ENCODE measurements at regions not wholly inside any gene's neighbourhood (a gene's known extent, or its start where the extent isn't known, plus 50 kb on each side); places are given as distances from the start of the nearest gene placed in this dataset.
"Not testable (repeated sequence)": the region's sequence is repeated elsewhere in the genome, so short reads cannot be mapped to it uniquely, and the experiment has no call there.

DNA sequence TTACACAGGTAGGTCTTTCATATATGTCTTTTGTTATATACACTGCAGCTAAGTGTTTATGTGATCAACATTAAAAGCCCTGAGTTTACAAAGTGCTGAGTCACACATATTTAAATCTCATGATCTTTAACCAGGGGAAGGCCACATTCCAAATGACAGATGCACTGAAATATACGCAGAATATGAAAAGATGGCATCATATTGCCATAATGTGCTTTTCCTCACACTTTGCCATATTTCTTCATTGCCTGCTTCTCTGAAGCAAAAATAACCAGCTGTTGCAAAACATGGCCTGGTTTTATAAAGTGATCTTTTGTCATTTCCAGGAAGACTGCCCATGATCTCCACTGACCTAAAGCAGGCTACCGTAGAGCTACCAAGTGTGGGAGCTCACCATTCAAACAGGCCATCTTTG lies 93.5 kb upstream of the MAPRE2 start:
- no peak overlapping the region for H3K27ac Mint-ChIP-seq
- Histone ChIP-seq H3K27ac (ENCODE audit: low read depth in 1 of 2, low read length in 2 of 2) (no peak overlapping the region), H3K36me3 (ENCODE audit: insufficient read depth, low read length) (no peaks in the 10 kb centered on the region), H3K4me3 (ENCODE audit: low read length) (no peak overlapping the region), H3K4me1 (ENCODE audit: insufficient read depth, low read length) (no peaks in the 10 kb centered on the region), H3K9me3 (ENCODE audit: control insufficient read depth in 1 of 2, insufficient read depth in 1 of 2, low read length in 2 of 2) (no peaks in the 10 kb centered on the region), H3K27me3 (ENCODE audit: control insufficient read depth in 1 of 2, insufficient read depth in 2 of 2, low read length in 2 of 2) (peaks cover 0 to 5% of the 10 kb centered on the region in 2 experiments)
- intact Hi-C loops (cut with DNase I, micrococcal nuclease), result no loop called here
- DNase-seq, result no peak
- no peak overlapping the region for H3K4me3 Mint-ChIP-seq
- H3K9me3 Mint-ChIP-seq, result no peaks in the 10 kb centered on the region
- peaks cover 4% of the 10 kb centered on the region for H3K27me3 Mint-ChIP-seq
- H3K36me3 Mint-ChIP-seq (ENCODE audit: low read depth), result no peaks in the 10 kb centered on the region
- TF ChIP-seq, protein P1, sequence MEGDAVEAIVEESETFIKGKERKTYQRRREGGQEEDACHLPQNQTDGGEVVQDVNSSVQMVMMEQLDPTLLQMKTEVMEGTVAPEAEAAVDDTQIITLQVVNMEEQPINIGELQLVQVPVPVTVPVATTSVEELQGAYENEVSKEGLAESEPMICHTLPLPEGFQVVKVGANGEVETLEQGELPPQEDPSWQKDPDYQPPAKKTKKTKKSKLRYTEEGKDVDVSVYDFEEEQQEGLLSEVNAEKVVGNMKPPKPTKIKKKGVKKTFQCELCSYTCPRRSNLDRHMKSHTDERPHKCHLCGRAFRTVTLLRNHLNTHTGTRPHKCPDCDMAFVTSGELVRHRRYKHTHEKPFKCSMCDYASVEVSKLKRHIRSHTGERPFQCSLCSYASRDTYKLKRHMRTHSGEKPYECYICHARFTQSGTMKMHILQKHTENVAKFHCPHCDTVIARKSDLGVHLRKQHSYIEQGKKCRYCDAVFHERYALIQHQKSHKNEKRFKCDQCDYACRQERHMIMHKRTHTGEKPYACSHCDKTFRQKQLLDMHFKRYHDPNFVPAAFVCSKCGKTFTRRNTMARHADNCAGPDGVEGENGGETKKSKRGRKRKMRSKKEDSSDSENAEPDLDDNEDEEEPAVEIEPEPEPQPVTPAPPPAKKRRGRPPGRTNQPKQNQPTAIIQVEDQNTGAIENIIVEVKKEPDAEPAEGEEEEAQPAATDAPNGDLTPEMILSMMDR (IDR thresholded peaks at IDR 0.05), result no peak
- no peak for ATAC-seq (ENCODE audit: poor library complexity)
- ChIA-PET CTCF (no interaction called here), POLR2A (no interaction called here)
- H3K4me1 Mint-ChIP-seq (ENCODE audit: low read depth), result no peaks in the 10 kb centered on the region

DNA sequence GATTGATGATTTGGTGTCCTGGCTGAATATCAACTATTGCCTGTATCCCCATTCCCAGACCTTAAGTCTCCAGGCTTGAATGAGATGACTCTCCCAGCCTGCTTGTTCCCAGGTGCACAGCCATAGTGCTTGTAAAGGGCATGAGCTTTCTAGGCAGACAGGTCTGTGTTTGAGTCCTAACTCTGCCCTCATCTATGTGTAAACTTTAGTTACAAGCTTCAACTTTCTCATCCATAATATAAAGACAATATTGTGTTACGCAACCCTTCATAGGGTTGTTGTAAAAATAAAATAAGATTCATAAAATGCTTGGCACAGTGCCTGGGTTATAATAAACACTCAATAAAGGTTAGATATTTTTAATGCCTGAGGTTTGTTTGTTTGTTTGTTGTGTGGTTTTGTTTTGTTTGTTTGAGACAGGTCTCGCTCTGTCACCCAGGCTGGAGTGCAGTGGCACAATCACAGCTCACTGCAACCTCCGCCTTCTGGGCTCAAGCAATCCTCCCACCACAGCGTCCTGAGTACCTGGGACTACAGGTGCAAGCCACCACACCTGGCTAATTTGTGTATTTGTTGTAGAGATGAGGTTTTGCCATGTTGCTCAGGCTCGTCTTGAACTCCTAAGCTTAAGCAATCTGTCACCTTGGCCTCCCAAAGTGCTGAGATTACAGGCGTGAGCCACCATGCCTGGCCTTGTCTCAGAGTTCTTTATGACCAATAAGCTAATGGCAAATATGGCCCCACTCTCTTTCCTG lies 89.4 kb upstream of the MAPRE2 start:
- Mint-ChIP-seq H3K27ac (no peak overlapping the region), H3K27me3 (peaks cover 11% of the 10 kb centered on the region), H3K4me1 (ENCODE audit: low read depth) (no peaks in the 10 kb centered on the region), H3K36me3 (ENCODE audit: low read depth) (no peaks in the 10 kb centered on the region), H3K4me3 (no peak overlapping the region), H3K9me3 (no peaks in the 10 kb centered on the region)
- no peaks in the 10 kb centered on the region for H3K36me3 ChIP-seq (ENCODE audit: insufficient read depth, low read length)
- no peaks in the 10 kb centered on the region for H3K9me3 ChIP-seq (ENCODE audit: control insufficient read depth in 1 of 2, insufficient read depth in 1 of 2, low read length in 2 of 2)
- intact Hi-C loops (cut with DNase I, micrococcal nuclease), result no loop called here
- ATAC-seq (ENCODE audit: poor library complexity) (no peak), DNase-seq (no peak)
- TF ChIP-seq, protein P1 (IDR thresholded peaks at IDR 0.05), result no peak
- no peak overlapping the region for H3K4me3 ChIP-seq (ENCODE audit: low read length)
- no peaks in the 10 kb centered on the region for H3K4me1 ChIP-seq (ENCODE audit: insufficient read depth, low read length)
- ChIA-PET CTCF (no interaction called here), POLR2A (interaction anchor here (0.9 kb wide), 1 partner anchor 16 kb away, joined by 3 read pairs; no protein-coding TSS in a partner anchor)
- H3K27me3 ChIP-seq (ENCODE audit: control insufficient read depth in 1 of 2, insufficient read depth in 2 of 2, low read length in 2 of 2), result peaks cover 0 to under 1% of the 10 kb centered on the region in 2 experiments
- no peak overlapping the region for H3K27ac ChIP-seq (ENCODE audit: low read depth in 1 of 2, low read length in 2 of 2)

DNA sequence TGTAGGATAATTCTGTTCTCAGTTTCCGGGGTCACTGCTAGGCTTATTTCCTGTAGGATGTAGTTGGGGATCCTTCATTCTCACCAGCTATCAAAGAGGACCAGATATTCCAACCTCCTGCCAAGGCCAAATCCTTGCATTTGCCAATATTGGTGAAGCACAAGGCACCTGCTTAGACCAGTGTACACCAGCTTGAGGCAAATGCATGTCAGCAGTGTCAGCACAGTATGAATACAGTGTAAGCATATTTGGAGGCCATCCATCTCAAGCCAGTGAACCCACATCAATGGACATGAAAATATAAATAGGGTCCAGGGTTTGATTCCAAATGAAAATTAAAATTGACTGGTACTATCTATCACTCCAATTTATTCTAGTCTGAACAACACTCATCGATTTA lies 88.0 kb upstream of the MAPRE2 start:
- ATAC-seq (ENCODE audit: poor library complexity) (no peak), DNase-seq (no peak)
- Mint-ChIP-seq H3K4me3 (no peak overlapping the region), H3K9me3 (no peaks in the 10 kb centered on the region), H3K4me1 (ENCODE audit: low read depth) (no peaks in the 10 kb centered on the region), H3K36me3 (ENCODE audit: low read depth) (no peaks in the 10 kb centered on the region), H3K27ac (no peak overlapping the region), H3K27me3 (peaks cover 20% of the 10 kb centered on the region)
- no peaks in the 10 kb centered on the region for H3K4me1 ChIP-seq (ENCODE audit: insufficient read depth, low read length)
- ChIA-PET POLR2A (no interaction called here), CTCF (no interaction called here)
- TF ChIP-seq, protein P1 (IDR thresholded peaks at IDR 0.05), result no peak
- H3K9me3 ChIP-seq (ENCODE audit: control insufficient read depth in 1 of 2, insufficient read depth in 1 of 2, low read length in 2 of 2), result no peaks in the 10 kb centered on the region
- peaks cover 0 to 7% of the 10 kb centered on the region in 2 experiments for H3K27me3 ChIP-seq (ENCODE audit: control insufficient read depth in 1 of 2, insufficient read depth in 2 of 2, low read length in 2 of 2)
- H3K4me3 ChIP-seq (ENCODE audit: low read length), result no peak overlapping the region
- intact Hi-C loops (cut with DNase I, micrococcal nuclease), result no loop called here
- no peaks in the 10 kb centered on the region for H3K36me3 ChIP-seq (ENCODE audit: insufficient read depth, low read length)
- H3K27ac ChIP-seq (ENCODE audit: low read depth in 1 of 2, low read length in 2 of 2), result no peak overlapping the region

DNA sequence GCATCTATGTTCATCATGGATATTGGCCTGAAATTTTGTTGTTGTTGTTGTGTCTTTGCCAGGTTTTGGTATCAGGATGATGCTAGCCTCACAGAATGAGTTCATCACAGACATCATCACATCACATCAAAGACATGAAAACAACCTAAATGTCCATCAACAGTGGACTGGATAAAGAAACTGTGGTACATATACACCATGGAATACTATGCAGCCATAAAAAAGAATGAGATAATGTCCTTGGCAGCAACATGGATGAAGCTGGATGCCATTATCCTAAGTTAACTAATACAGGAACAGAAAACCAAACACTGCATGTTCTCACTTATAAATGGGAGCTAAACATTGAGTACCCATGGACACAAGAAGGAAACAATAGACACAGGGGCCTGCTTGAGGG lies 85.7 kb upstream of the MAPRE2 start:
- H3K27ac ChIP-seq (ENCODE audit: low read depth in 1 of 2, low read length in 2 of 2); POLR2A ChIA-PET; H3K4me3 Mint-ChIP-seq; intact Hi-C loops (cut with DNase I, micrococcal nuclease); H3K4me1 Mint-ChIP-seq (ENCODE audit: low read depth); H3K9me3 Mint-ChIP-seq; H3K36me3 ChIP-seq (ENCODE audit: insufficient read depth, low read length); H3K4me1 ChIP-seq (ENCODE audit: insufficient read depth, low read length); H3K36me3 Mint-ChIP-seq (ENCODE audit: low read depth); H3K9me3 ChIP-seq (ENCODE audit: control insufficient read depth in 1 of 2, insufficient read depth in 1 of 2, low read length in 2 of 2); H3K27ac Mint-ChIP-seq; H3K27me3 ChIP-seq (ENCODE audit: control insufficient read depth in 1 of 2, insufficient read depth in 2 of 2, low read length in 2 of 2); DNase-seq; ATAC-seq (ENCODE audit: poor library complexity); H3K4me3 ChIP-seq (ENCODE audit: low read length): not testable (repeated sequence)
- peaks cover 27% of the 10 kb centered on the region for H3K27me3 Mint-ChIP-seq
- CTCF ChIA-PET, result interaction anchor here (1.0 kb wide), 1 partner anchor 26 kb away, joined by 3 read pairs; no protein-coding TSS in a partner anchor

Measured in CD4-positive, alpha-beta T cell (primary cell).